H9 (cell line): ENCODE measurements at regions not wholly inside any gene's neighbourhood (a gene's known extent, or its start where the extent isn't known, plus 50 kb on each side); places are given as distances from the start of the nearest gene placed in this dataset.

Source experiments
- DNase-seq: peaks from one replicate; pipeline ENCODE4 v3.0.0-alpha.2; 2017
- H2AFZ ChIP-seq: one replicate; pipeline ENCODE4 v1.6.1; 2013; ENCODE audit warnings: mild to moderate bottlenecking, low read length, control low read depth, moderate library complexity
- H2AK5ac ChIP-seq: 2 replicates; pipeline ENCODE4 v1.6.1; 2013; ENCODE audit warnings: low read length, control low read depth, mixed read lengths; ENCODE audit not compliant: insufficient read length
- H2BK120ac ChIP-seq: one replicate; pipeline ENCODE4 v1.6.1; 2013; ENCODE audit warnings: low read depth, mild to moderate bottlenecking, low read length, control low read depth, inconsistent platforms; ENCODE audit not compliant: poor library complexity, severe bottlenecking
- H2BK12ac ChIP-seq: 2 replicates; pipeline ENCODE4 v1.6.1; 2013; ENCODE audit warnings: low read length, control low read depth, mixed read lengths, low read depth; ENCODE audit not compliant: insufficient read length
- H2BK15ac ChIP-seq: 2 replicates; pipeline ENCODE4 v1.6.1; 2013; ENCODE audit warnings: low read depth, low read length, control low read depth
- H2BK20ac ChIP-seq: one replicate; pipeline ENCODE4 v1.6.1; 2013; ENCODE audit warnings: low read depth, mild to moderate bottlenecking, low read length, control low read depth, inconsistent platforms; ENCODE audit not compliant: poor library complexity, severe bottlenecking
- H2BK5ac ChIP-seq: 2 replicates; pipeline ENCODE4 v1.6.1; 2013; ENCODE audit warnings: low read length, control low read depth, mixed read lengths; ENCODE audit not compliant: insufficient read length
- H3K14ac ChIP-seq: 2 replicates; pipeline ENCODE4 v1.6.1; 2013; ENCODE audit warnings: low read length, control low read depth; ENCODE audit not compliant: insufficient read depth
- H3K18ac ChIP-seq: 2 replicates; pipeline ENCODE4 v1.6.1; 2013; ENCODE audit warnings: low read depth, mild to moderate bottlenecking, mixed read lengths, low read length, control low read depth; ENCODE audit not compliant: insufficient read length
- H3K23ac ChIP-seq: 2 replicates; pipeline ENCODE4 v1.6.1; 2013; ENCODE audit warnings: low read length, control low read depth, mixed read lengths, low read depth; ENCODE audit not compliant: insufficient read length
- H3K23me2 ChIP-seq: 2 replicates; pipeline ENCODE4 v1.6.1; 2013; ENCODE audit warnings: low read depth, mild to moderate bottlenecking, mixed read lengths, low read length, control low read depth; ENCODE audit not compliant: insufficient read length, poor library complexity, severe bottlenecking
- H3K27ac ChIP-seq: 2 replicates; pipeline ENCODE4 v1.5.1; 2013; ENCODE audit warnings: low read length, control low read depth, mixed read lengths, low read depth; ENCODE audit not compliant: insufficient read length
- H3K27me3 ChIP-seq: 2 replicates; pipeline ENCODE4 v1.6.1; 2013; ENCODE audit warnings: low read length, control low read depth, inconsistent platforms; ENCODE audit not compliant: insufficient read depth
- H3K4ac ChIP-seq: 2 replicates; pipeline ENCODE4 v1.6.1; 2013; ENCODE audit warnings: low read depth, mild to moderate bottlenecking, control low read depth, inconsistent platforms, low read length, moderate library complexity
- H3K4me1 ChIP-seq: 2 replicates; pipeline ENCODE4 v1.6.1; 2013; ENCODE audit warnings: low read length, control low read depth, inconsistent platforms; ENCODE audit not compliant: insufficient read depth
- H3K4me2 ChIP-seq: 2 replicates; pipeline ENCODE4 v1.6.1; 2013; ENCODE audit warnings: low read length, control low read depth, mixed read lengths; ENCODE audit not compliant: insufficient read length, insufficient read depth
- H3K56ac ChIP-seq: 2 replicates; pipeline ENCODE4 v1.6.1; 2013; ENCODE audit warnings: low read depth, mild to moderate bottlenecking, mixed read lengths, low read length, control low read depth; ENCODE audit not compliant: insufficient read length
- H3K79me1 ChIP-seq: 2 replicates; pipeline ENCODE4 v1.6.1; 2013; ENCODE audit warnings: low read depth, mild to moderate bottlenecking, moderate library complexity, low read length, control low read depth, inconsistent platforms; ENCODE audit not compliant: insufficient read depth, poor library complexity, severe bottlenecking
- H3K79me2 ChIP-seq: 2 replicates; pipeline ENCODE4 v1.6.1; 2013; ENCODE audit warnings: low read length, control low read depth, inconsistent platforms; ENCODE audit not compliant: insufficient read depth
- H3K9ac ChIP-seq: 2 replicates; pipeline ENCODE4 v1.6.1; 2013; ENCODE audit warnings: low read length, control low read depth, mixed read lengths; ENCODE audit not compliant: insufficient read length; ENCODE audit errors: extremely low read depth
- H3K9me3 ChIP-seq: one replicate; pipeline ENCODE4 v1.6.1; 2013; ENCODE audit warnings: low read depth, low read length, inconsistent platforms; ENCODE audit not compliant: control insufficient read depth
- H3T11ph ChIP-seq: one replicate; pipeline ENCODE4 v1.6.1; 2013; ENCODE audit warnings: mild to moderate bottlenecking, low read length, control low read depth, inconsistent platforms
- H4K20me1 ChIP-seq: one replicate; pipeline ENCODE4 v1.6.1; 2013; ENCODE audit not compliant: control insufficient read depth, insufficient read length, insufficient read depth
- H4K5ac ChIP-seq: 2 replicates; pipeline ENCODE4 v1.6.1; 2013; ENCODE audit warnings: low read depth, mild to moderate bottlenecking, mixed read lengths, low read length, control low read depth; ENCODE audit not compliant: insufficient read length
- H4K8ac ChIP-seq: replicated peaks from 2 replicates; pipeline ENCODE4 v1.6.1; 2013; ENCODE audit warnings: low read length, control low read depth, mixed read lengths, low read depth; ENCODE audit not compliant: insufficient read length
- H4K91ac ChIP-seq: 2 replicates; pipeline ENCODE4 v1.6.1; 2013; ENCODE audit warnings: low read depth, mild to moderate bottlenecking, moderate library complexity, mixed read lengths, low read length, control low read depth; ENCODE audit not compliant: insufficient read length
- H3K27ac Mint-ChIP-seq, 3 experiments: 2 replicates in 2 of 3; 3 replicates in 1 of 3; pipeline ENCODE4 v1.8.0; 2020 to 2021; ENCODE audit warnings: mixed read lengths in 3 of 3, mild to moderate bottlenecking in 1 of 3, moderate library complexity in 1 of 3
- H3K27me3 Mint-ChIP-seq: 2 replicates; pipeline ENCODE4 v1.8.0; 2021; ENCODE audit warnings: low read depth, mild to moderate bottlenecking, moderate library complexity, mixed read lengths
- H3K36me3 Mint-ChIP-seq, 3 experiments: 2 replicates in 2 of 3; 3 replicates in 1 of 3; pipeline ENCODE4 v1.8.0; 2020 to 2021; ENCODE audit warnings: low read depth in 3 of 3, mixed read lengths in 3 of 3; ENCODE audit not compliant: insufficient read depth in 1 of 3
- H3K4me1 Mint-ChIP-seq, 2 experiments: 2 replicates each; pipeline ENCODE4 v1.8.0; 2020; ENCODE audit warnings: mixed read lengths in 2 of 2
- H3K4me3 Mint-ChIP-seq, 2 experiments: 2 replicates in 1 of 2; 3 replicates in 1 of 2; pipeline ENCODE4 v1.8.0; 2020 to 2021; ENCODE audit warnings: mild to moderate bottlenecking in 2 of 2, mixed read lengths in 2 of 2, moderate library complexity in 1 of 2
- H3K9me3 Mint-ChIP-seq, 2 experiments: 2 replicates in 1 of 2; 3 replicates in 1 of 2; pipeline ENCODE4 v1.8.0; 2020; ENCODE audit warnings: mild to moderate bottlenecking in 2 of 2, mixed read lengths in 2 of 2, moderate library complexity in 1 of 2
- CTCF ChIP-seq: fragments of 200-600 bp; sonication (generic); conservative IDR thresholded peaks from 3 replicates; pipeline ENCODE4 v1.8.0; 2021; ENCODE audit warnings: antibody characterized with exemption, mild to moderate bottlenecking
- WGBS: extraction: QIAGEN DNeasy Blood & Tissue Kit; methylation state at CpG from one replicate; pipeline ENCODE4 v1.1.7; 2013; ENCODE audit warnings: missing lambda C conversion rate, low lambda C conversion rate, mixed read lengths; ENCODE audit not compliant: insufficient read length; ENCODE audit errors: extremely low coverage; 5-methylcytosine and 5-hydroxymethylcytosine counted together

GRCh38 chr1:239924741-239925350 is 166.8 kb upstream of the FMN2 start:
- Histone ChIP-seq H2AFZ (no peak overlapping the region), H3K56ac (no peak overlapping the region), H4K20me1 (no peaks in the 10 kb centered on the region), H3K4me1 (no peaks in the 10 kb centered on the region), H3K14ac (no peak overlapping the region), H2BK120ac (no peak overlapping the region), H3K23me2 (no peaks in the 10 kb centered on the region), H3K27me3 (no peaks in the 10 kb centered on the region), H4K5ac (no peak overlapping the region), H3K9me3 (no peaks in the 10 kb centered on the region), H3K79me1 (no peaks in the 10 kb centered on the region), H3K4me2 (no peak overlapping the region), H3K23ac (no peak overlapping the region), H3K9ac (no peak overlapping the region), H3K79me2 (no peaks in the 10 kb centered on the region), H4K8ac (no peak overlapping the region), H2BK12ac (no peak overlapping the region), H3K4ac (no peak overlapping the region), H3T11ph (no peak overlapping the region), H4K91ac (no peak overlapping the region), H2BK20ac (no peak overlapping the region), H3K18ac (no peak overlapping the region), H2BK5ac (no peak overlapping the region), H3K27ac (no peak overlapping the region), H2AK5ac (no peak overlapping the region), H2BK15ac (no peak overlapping the region)
- DNase-seq: no peak
- Mint-ChIP-seq H3K27ac (no peak overlapping the region), H3K36me3 (peaks cover 4 to 10% (median 7%) of the 10 kb centered on the region in 3 experiments; a peak in 6 of 7 replicates), H3K9me3 (peaks cover 11 to 15% of the 10 kb centered on the region in 2 experiments), H3K4me1 (peaks cover 6 to 8% of the 10 kb centered on the region in 2 experiments), H3K27me3 (no peaks in the 10 kb centered on the region), H3K4me3 (no peak overlapping the region)
- no CpG with 5 or more reads among the region's 30 CpGs for WGBS
- no peak for TF ChIP-seq CTCF
